ENCODE measurements at regions not wholly inside any gene's neighbourhood (a gene's known extent, or its start where the extent isn't known, plus 50 kb on each side); places are given as distances from the start of the nearest gene placed in this dataset.

DNA sequence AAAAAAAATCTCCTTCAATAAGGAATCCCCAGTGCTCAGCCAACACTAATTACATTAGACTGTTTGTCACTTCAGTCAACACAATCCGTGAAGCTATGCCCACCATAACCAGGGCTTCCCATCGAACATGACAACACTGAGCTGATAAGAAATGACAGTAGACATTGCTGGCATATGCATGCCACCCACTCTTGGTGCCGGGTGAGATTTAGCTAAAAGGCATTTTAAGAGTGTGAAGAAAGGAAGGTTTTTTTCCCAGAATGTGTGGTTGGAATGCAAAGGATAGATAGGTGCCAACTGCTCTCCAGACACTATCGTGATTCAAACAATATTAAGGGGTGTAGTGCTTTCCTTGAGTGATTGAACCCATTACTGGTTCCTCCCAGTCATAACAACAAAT lies 344.0 kb upstream of the LMCD1 start:
- no peaks in the 10 kb centered on the region for H3K36me3 ChIP-seq (ENCODE audit: control insufficient read depth in 4 of 4, insufficient read depth in 4 of 4, low read length in 4 of 4)
- no peak overlapping the region for H3K9ac ChIP-seq (ENCODE audit: insufficient read depth in 1 of 2, low read length in 2 of 2)
- no peak overlapping the region for H3K4me3 ChIP-seq
- H3K27ac ChIP-seq (ENCODE audit: low read depth in 1 of 2, low read length in 1 of 2), result no peak overlapping the region
- 82 to 83% methylated on average over 4 of the region's 4 CpGs for WGBS, 2 donors
- H3K4me1 ChIP-seq (ENCODE audit: control insufficient read depth in 5 of 5, insufficient read depth in 5 of 5, low read length in 5 of 5), result no peaks in the 10 kb centered on the region
- ATAC-seq (ENCODE audit: insufficient read depth, low FRiP score) (no peak), DNase-seq (no peak)
- TF ChIP-seq, protein P1, sequence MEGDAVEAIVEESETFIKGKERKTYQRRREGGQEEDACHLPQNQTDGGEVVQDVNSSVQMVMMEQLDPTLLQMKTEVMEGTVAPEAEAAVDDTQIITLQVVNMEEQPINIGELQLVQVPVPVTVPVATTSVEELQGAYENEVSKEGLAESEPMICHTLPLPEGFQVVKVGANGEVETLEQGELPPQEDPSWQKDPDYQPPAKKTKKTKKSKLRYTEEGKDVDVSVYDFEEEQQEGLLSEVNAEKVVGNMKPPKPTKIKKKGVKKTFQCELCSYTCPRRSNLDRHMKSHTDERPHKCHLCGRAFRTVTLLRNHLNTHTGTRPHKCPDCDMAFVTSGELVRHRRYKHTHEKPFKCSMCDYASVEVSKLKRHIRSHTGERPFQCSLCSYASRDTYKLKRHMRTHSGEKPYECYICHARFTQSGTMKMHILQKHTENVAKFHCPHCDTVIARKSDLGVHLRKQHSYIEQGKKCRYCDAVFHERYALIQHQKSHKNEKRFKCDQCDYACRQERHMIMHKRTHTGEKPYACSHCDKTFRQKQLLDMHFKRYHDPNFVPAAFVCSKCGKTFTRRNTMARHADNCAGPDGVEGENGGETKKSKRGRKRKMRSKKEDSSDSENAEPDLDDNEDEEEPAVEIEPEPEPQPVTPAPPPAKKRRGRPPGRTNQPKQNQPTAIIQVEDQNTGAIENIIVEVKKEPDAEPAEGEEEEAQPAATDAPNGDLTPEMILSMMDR (IDR thresholded peaks at IDR 0.05; ENCODE audit: control extremely low read depth, extremely low read depth), result no peak
- no peaks in the 10 kb centered on the region for H3K27me3 ChIP-seq (ENCODE audit: control insufficient read depth in 3 of 3, insufficient read depth in 3 of 3, low read length in 2 of 3)
- H3K9me3 ChIP-seq (ENCODE audit: control insufficient read depth in 4 of 4, insufficient read depth in 3 of 4, low read length in 3 of 4), result peaks cover 0 to 2% (median 0%) of the 10 kb centered on the region in 4 donors

DNA sequence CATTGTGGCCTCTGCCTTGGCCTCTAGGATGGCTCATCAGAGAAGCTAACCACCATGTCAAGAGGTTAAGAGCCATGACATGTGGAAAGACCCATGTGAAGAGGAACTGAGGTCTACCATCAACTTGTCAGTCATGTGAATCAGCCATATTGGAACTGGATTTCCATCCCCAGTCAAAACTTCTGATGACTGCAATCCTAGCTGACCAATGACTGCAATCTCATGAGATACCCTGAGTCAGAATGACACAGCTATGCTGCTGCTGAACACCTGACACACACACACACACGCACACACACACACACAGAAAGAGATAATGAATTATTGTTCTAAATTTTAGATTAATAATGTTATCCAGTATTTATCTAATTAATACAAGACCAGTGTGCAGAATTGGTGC lies 337.5 kb upstream of the LMCD1 start:
- no peaks in the 10 kb centered on the region for H3K27me3 ChIP-seq (ENCODE audit: control insufficient read depth in 3 of 3, insufficient read depth in 3 of 3, low read length in 2 of 3)
- no peak overlapping the region for H3K27ac ChIP-seq (ENCODE audit: low read depth in 1 of 2, low read length in 1 of 2)
- no peak overlapping the region for H3K9ac ChIP-seq (ENCODE audit: insufficient read depth in 1 of 2, low read length in 2 of 2)
- H3K36me3 ChIP-seq (ENCODE audit: control insufficient read depth in 4 of 4, insufficient read depth in 4 of 4, low read length in 4 of 4), result no peaks in the 10 kb centered on the region
- WGBS, 2 donors, result 88 to 94% methylated on average over 1 of the region's 1 CpG
- H3K4me3 ChIP-seq, result no peak overlapping the region
- no peaks in the 10 kb centered on the region for H3K4me1 ChIP-seq (ENCODE audit: control insufficient read depth in 5 of 5, insufficient read depth in 5 of 5, low read length in 5 of 5)
- TF ChIP-seq, protein P1 (IDR thresholded peaks at IDR 0.05; ENCODE audit: control extremely low read depth, extremely low read depth), result no peak
- peaks cover 0 to 5% (median 0%) of the 10 kb centered on the region in 4 donors for H3K9me3 ChIP-seq (ENCODE audit: control insufficient read depth in 4 of 4, insufficient read depth in 3 of 4, low read length in 3 of 4)
- DNase-seq, result no peak
- ATAC-seq (ENCODE audit: insufficient read depth, low FRiP score), result no peak

DNA sequence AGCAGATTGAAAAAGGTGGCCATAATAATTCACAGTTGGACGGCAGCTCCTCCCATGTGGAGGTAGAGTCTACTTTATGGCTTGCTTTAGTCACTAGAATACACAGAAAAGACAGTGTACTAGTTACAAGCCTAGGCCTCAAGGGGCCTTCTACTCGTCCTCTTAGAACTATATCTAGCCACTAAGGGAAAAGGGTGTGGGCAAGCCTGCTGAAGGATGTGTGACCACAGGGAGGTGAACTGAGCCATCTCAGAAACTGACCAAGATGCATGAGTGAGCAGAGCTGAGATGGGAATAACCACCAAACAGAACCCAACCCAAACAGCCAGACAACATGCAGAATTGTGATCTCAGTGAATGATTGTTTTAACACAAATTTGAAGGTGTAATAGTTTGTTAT lies 335.6 kb upstream of the LMCD1 start:
- Histone ChIP-seq H3K4me3 (no peak overlapping the region), H3K36me3 (ENCODE audit: control insufficient read depth in 4 of 4, insufficient read depth in 4 of 4, low read length in 4 of 4) (no peaks in the 10 kb centered on the region), H3K9me3 (ENCODE audit: control insufficient read depth in 4 of 4, insufficient read depth in 3 of 4, low read length in 3 of 4) (peaks cover 0 to 5% (median 0%) of the 10 kb centered on the region in 4 donors), H3K27ac (ENCODE audit: low read depth in 1 of 2, low read length in 1 of 2) (no peak overlapping the region), H3K27me3 (ENCODE audit: control insufficient read depth in 3 of 3, insufficient read depth in 3 of 3, low read length in 2 of 3) (no peaks in the 10 kb centered on the region), H3K9ac (ENCODE audit: insufficient read depth in 1 of 2, low read length in 2 of 2) (no peak overlapping the region), H3K4me1 (ENCODE audit: control insufficient read depth in 5 of 5, insufficient read depth in 5 of 5, low read length in 5 of 5) (peaks cover 0 to 3% (median 0%) of the 10 kb centered on the region in 5 donors)
- 84 to 85% methylated on average over 2 of the region's 2 CpGs for WGBS, 2 donors
- ATAC-seq (ENCODE audit: insufficient read depth, low FRiP score) (no peak), DNase-seq (no peak)
- TF ChIP-seq, protein P1 (IDR thresholded peaks at IDR 0.05; ENCODE audit: control extremely low read depth, extremely low read depth), result no peak

DNA sequence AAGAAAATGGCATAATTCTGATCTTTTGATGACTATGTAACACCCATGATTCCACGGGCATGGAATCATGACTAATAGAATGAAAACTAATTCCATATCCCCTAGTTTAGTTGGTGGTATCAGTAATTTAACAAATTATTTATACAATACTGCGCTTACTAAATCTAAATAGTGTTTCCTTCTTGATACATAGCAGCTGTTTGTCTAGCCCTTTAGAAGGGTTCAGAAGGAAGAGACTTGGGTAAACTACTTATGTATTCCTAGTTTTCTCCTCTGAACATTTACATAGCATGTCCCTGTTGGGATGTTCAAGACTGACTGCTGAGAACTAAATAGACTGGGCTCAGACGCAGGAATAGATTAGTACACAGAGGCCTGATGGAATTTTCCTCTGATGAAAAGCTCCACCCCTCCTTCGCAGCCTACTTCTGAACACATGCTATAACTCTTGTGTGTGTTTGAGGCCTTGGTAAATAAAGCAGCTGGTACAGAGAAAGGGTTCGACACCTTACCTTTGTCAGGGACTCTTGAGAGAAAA lies 330.6 kb upstream of the LMCD1 start:
- TF ChIP-seq, protein P1 (IDR thresholded peaks at IDR 0.05; ENCODE audit: control extremely low read depth, extremely low read depth), result no peak
- Histone ChIP-seq H3K27me3 (ENCODE audit: control insufficient read depth in 3 of 3, insufficient read depth in 3 of 3, low read length in 2 of 3) (no peaks in the 10 kb centered on the region), H3K36me3 (ENCODE audit: control insufficient read depth in 4 of 4, insufficient read depth in 4 of 4, low read length in 4 of 4) (no peaks in the 10 kb centered on the region), H3K9me3 (ENCODE audit: control insufficient read depth in 4 of 4, insufficient read depth in 3 of 4, low read length in 3 of 4) (no peaks in the 10 kb centered on the region), H3K4me1 (ENCODE audit: control insufficient read depth in 5 of 5, insufficient read depth in 5 of 5, low read length in 5 of 5) (peaks cover 0 to 13% (median 0%) of the 10 kb centered on the region in 5 donors), H3K27ac (ENCODE audit: low read depth in 1 of 2, low read length in 1 of 2) (no peak overlapping the region), H3K4me3 (no peak overlapping the region), H3K9ac (ENCODE audit: insufficient read depth in 1 of 2, low read length in 2 of 2) (no peak overlapping the region)
- DNase-seq (peak in 2 of 3 donors; percentile 56 to 58), ATAC-seq (ENCODE audit: insufficient read depth, low FRiP score) (no peak)
- 71 to 84% methylated on average over 5 of the region's 5 CpGs for WGBS, 2 donors

Data from lung (tissue), 11 donors.